OCI-LY3 (cell line): ENCODE measurements at regions not wholly inside any gene's neighbourhood (a gene's known extent, or its start where the extent isn't known, plus 50 kb on each side); places are given as distances from the start of the nearest gene placed in this dataset.

ENCODE experiments used
- H2AFZ ChIP-seq: fragments of 200-600, 300-600 bp; shearing (Covaris generic); 2 replicates; pipeline ENCODE4 v1.6.0; 2014; ENCODE audit warnings: antibody characterized with exemption, low read depth, low read length
- H3K27ac ChIP-seq: fragments of 200-600, 300-600 bp; sonication (generic); 2 replicates; pipeline ENCODE4 v1.5.1; 2014; ENCODE audit warnings: mild to moderate bottlenecking, low read length, moderate library complexity, mixed read lengths
- H3K27me3 ChIP-seq: fragments of 200-600, 300-600 bp; sonication (generic); 2 replicates; pipeline ENCODE4 v1.6.1; 2014; ENCODE audit warnings: low read depth, low read length, mixed read lengths
- H3K36me3 ChIP-seq: fragments of 200-600, 300-600 bp; sonication (generic); replicated peaks from 2 replicates; pipeline ENCODE3; 2014; ENCODE audit warnings: low read depth, low read length, mixed read lengths
- H3K4me1 ChIP-seq: fragments of 300-600, 200-600 bp; sonication (generic); 2 replicates; pipeline ENCODE4 v1.6.1; 2014; ENCODE audit warnings: low read length, mixed read lengths
- H3K4me2 ChIP-seq: fragments of 200-600, 300-600 bp; sonication (generic); 2 replicates; pipeline ENCODE4 v1.6.1; 2014; ENCODE audit warnings: low read length, mixed read lengths
- H3K4me3 ChIP-seq: fragments of 300-600, 200-600 bp; sonication (generic); 2 replicates; pipeline ENCODE4 v1.5.1; 2014; ENCODE audit warnings: antibody characterized with exemption, mild to moderate bottlenecking, low read length, moderate library complexity
- H3K79me2 ChIP-seq: fragments of 300-600, 200-600 bp; shearing (Covaris generic); 2 replicates; pipeline ENCODE4 v1.6.1; 2014; ENCODE audit warnings: mild to moderate bottlenecking, low read length, mixed read lengths
- H3K9ac ChIP-seq: fragments of 300-600, 200-600 bp; shearing (Covaris generic); 2 replicates; pipeline ENCODE4 v1.6.0; 2014; ENCODE audit warnings: mild to moderate bottlenecking, low read length, moderate library complexity
- H3K9me3 ChIP-seq: fragments of 200-600, 300-600 bp; shearing (Covaris generic); 2 replicates; pipeline ENCODE4 v1.6.1; 2014; ENCODE audit warnings: low read length, mixed read lengths; ENCODE audit not compliant: insufficient read depth
- H4K20me1 ChIP-seq: fragments of 200-600, 300-600 bp; sonication (generic); 2 replicates; pipeline ENCODE4 v1.6.1; 2016; ENCODE audit warnings: low read length, mixed read lengths; ENCODE audit not compliant: insufficient read depth
- EZH2phosphoT487 ChIP-seq: fragments of 200-600 bp; shearing (Covaris generic); IDR thresholded peaks from 2 replicates; pipeline ENCODE4 v1.6.1; 2018; ENCODE audit warnings: antibody characterized with exemption, mixed run types, low read depth
- TF ChIP-seq, protein P1 (sequence below): fragments of 200-600, 300-600 bp; sonication (generic); IDR thresholded peaks from 2 replicates; pipeline ENCODE4 v1.5.1; 2014; ENCODE audit warnings: antibody characterized with exemption, low read length, low read depth

- Histone ChIP-seq H3K79me2 (no peaks in the 10 kb centered on the region), H3K4me1 (no peaks in the 10 kb centered on the region), H2AFZ (no peak overlapping the region), H3K4me2 (no peak overlapping the region), H3K9ac (no peak overlapping the region), H3K36me3 (no peaks in the 10 kb centered on the region), H4K20me1 (no peaks in the 10 kb centered on the region), H3K4me3 (no peak overlapping the region), H3K27ac (no peak overlapping the region), H3K9me3 (no peaks in the 10 kb centered on the region), H3K27me3 (no peaks in the 10 kb centered on the region)
- no peak for TF ChIP-seq EZH2phosphoT487
- TF ChIP-seq, protein P1, sequence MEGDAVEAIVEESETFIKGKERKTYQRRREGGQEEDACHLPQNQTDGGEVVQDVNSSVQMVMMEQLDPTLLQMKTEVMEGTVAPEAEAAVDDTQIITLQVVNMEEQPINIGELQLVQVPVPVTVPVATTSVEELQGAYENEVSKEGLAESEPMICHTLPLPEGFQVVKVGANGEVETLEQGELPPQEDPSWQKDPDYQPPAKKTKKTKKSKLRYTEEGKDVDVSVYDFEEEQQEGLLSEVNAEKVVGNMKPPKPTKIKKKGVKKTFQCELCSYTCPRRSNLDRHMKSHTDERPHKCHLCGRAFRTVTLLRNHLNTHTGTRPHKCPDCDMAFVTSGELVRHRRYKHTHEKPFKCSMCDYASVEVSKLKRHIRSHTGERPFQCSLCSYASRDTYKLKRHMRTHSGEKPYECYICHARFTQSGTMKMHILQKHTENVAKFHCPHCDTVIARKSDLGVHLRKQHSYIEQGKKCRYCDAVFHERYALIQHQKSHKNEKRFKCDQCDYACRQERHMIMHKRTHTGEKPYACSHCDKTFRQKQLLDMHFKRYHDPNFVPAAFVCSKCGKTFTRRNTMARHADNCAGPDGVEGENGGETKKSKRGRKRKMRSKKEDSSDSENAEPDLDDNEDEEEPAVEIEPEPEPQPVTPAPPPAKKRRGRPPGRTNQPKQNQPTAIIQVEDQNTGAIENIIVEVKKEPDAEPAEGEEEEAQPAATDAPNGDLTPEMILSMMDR, result no peak
Observed at GRCh38 chr10:109504401-109504800, 418.9 kb downstream of the XPNPEP1 start.

GRCh38 chr10:109487691-109488090 is 435.6 kb downstream of the XPNPEP1 start:
- Histone ChIP-seq H3K4me2 (no peak overlapping the region), H2AFZ (no peak overlapping the region), H3K9ac (no peak overlapping the region)

DNA sequence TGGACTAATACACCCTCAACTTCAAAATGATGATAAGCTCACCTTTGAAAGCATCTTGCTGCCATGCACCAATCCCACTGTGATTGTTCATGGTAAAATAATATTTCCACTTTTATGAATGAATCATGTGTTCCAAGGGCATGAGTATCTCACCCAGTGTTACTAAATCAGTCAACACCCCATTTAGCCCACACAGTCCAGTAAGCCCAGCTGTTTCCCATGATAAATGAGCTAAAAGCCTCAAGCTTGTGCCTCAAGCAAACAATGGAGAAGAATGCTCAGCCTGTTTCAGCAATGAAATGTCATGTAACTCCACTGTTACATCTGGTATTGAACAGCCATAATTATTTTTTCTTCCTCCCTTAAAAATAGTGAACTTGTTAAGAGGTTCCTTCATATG is 442.5 kb downstream of the XPNPEP1 start:
- TF ChIP-seq, protein P1, result no peak
- TF ChIP-seq EZH2phosphoT487, result no peak
- Histone ChIP-seq H3K27ac (no peak overlapping the region), H3K4me1 (no peaks in the 10 kb centered on the region), H3K9ac (no peak overlapping the region), H3K79me2 (no peaks in the 10 kb centered on the region), H2AFZ (no peak overlapping the region), H3K36me3 (no peaks in the 10 kb centered on the region), H3K9me3 (no peaks in the 10 kb centered on the region), H3K4me2 (no peak overlapping the region), H3K27me3 (no peaks in the 10 kb centered on the region), H3K4me3 (no peak overlapping the region), H4K20me1 (no peaks in the 10 kb centered on the region)

More at GRCh38 chr10:109487691-109488090, 435.6 kb downstream of the XPNPEP1 start:
- Histone ChIP-seq H3K4me3 (no peak overlapping the region), H3K27ac (no peak overlapping the region), H3K9me3 (no peaks in the 10 kb centered on the region), H4K20me1 (no peaks in the 10 kb centered on the region), H3K27me3 (no peaks in the 10 kb centered on the region), H3K4me1 (no peaks in the 10 kb centered on the region), H3K36me3 (no peaks in the 10 kb centered on the region), H3K79me2 (no peaks in the 10 kb centered on the region)
- no peak for TF ChIP-seq EZH2phosphoT487
- TF ChIP-seq, protein P1, result no peak

DNA sequence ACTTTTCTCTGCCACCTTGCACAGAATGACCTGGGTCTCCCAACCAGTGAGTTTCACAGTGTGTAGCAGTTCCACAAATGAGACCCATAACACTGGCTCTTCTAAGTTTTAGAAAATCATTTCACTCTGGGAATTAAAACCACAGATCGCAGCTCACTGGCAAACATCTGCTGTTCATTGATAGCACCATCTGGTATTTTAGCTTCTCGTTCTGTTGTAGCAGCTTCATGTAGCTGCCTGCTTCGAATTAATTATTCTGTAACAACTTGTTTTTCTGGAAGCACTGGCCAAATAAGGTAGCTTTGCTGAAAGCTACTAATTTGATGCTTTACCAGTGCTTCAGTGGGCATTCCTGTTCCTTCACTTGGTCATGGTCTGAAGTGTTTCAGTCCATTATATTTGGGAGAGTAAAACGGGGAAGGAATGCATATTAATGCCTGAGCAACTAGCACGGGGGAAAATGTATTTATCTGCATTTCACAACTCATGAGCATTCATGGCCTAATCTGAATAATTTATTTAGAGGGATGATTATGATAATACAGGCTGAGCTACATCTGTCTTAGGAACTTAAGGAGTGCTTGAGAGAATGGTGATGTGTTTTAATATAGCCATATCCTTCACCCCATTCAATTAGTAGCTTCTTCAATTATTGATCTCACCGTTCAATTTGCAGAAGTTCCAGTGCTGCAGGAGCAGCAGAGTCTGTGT is 447.4 kb downstream of the XPNPEP1 start:
- Histone ChIP-seq H3K4me2 (no peak overlapping the region), H3K79me2 (no peaks in the 10 kb centered on the region), H3K4me3 (no peak overlapping the region), H3K27me3 (no peaks in the 10 kb centered on the region), H3K9ac (no peak overlapping the region), H3K27ac (no peak overlapping the region), H3K36me3 (no peaks in the 10 kb centered on the region), H4K20me1 (no peaks in the 10 kb centered on the region), H2AFZ (no peak overlapping the region), H3K4me1 (no peaks in the 10 kb centered on the region), H3K9me3 (no peaks in the 10 kb centered on the region)
- TF ChIP-seq, protein P1, result no peak
- TF ChIP-seq EZH2phosphoT487, result no peak
